Transverse colon (tissue), 4 donors: ENCODE measurements at regions not wholly inside any gene's neighbourhood (a gene's known extent, or its start where the extent isn't known, plus 50 kb on each side); places are given as distances from the start of the nearest gene placed in this dataset.

ENCODE experiments used
- DNase-seq: peaks from one replicate; pipeline ENCODE4 v3.0.0-alpha.2; 2019
- H3K27ac ChIP-seq, 4 donors: fragments of 200-600 bp; sonication (generic); 2 replicates each; pipeline ENCODE4 v1.5.1; 2016 to 2018; ENCODE audit warnings: inconsistent platforms in 4 of 4
- H3K27me3 ChIP-seq: fragments of 200-600 bp; sonication (generic); 2 replicates; pipeline ENCODE4 v1.5.1; 2017; ENCODE audit warnings: inconsistent platforms
- H3K36me3 ChIP-seq, 4 donors: fragments of 200-600 bp; sonication (generic); 2 replicates each; pipeline ENCODE4 v1.5.1; 2017 to 2019; ENCODE audit warnings: inconsistent platforms in 4 of 4
- H3K4me1 ChIP-seq, 4 donors: fragments of 200-600 bp; sonication (generic); 2 replicates each; pipeline ENCODE4 v1.5.1; 2017 to 2020; ENCODE audit warnings: inconsistent platforms in 4 of 4
- H3K4me3 ChIP-seq, 4 donors: fragments of 200-600 bp; sonication (generic); 1 replicate in 1 of 4; 2 replicates in 3 of 4; pipeline versions ENCODE4 v1.5.1 to v1.6.1; 2017 to 2019; ENCODE audit warnings: inconsistent platforms in 4 of 4
- H3K9me3 ChIP-seq, 2 donors: fragments of 200-600 bp; sonication (generic); 2 replicates each; pipeline ENCODE4 v1.5.1; 2017 to 2019; ENCODE audit warnings: inconsistent platforms in 2 of 2
- EP300 ChIP-seq: sonication (generic); formaldehyde crosslinking; IDR thresholded peaks from one replicate; pipeline ENCODE4 v1.6.1; 2017; ENCODE audit warnings: antibody characterized with exemption, low read depth
- POLR2A ChIP-seq: fragments of 450-650 bp; IDR thresholded peaks from one replicate; pipeline ENCODE4 v1.6.1; 2016; ENCODE audit warnings: antibody characterized with exemption, mild to moderate bottlenecking, moderate library complexity
- POLR2AphosphoS5 ChIP-seq, 3 donors: sonication (generic); formaldehyde crosslinking; IDR thresholded peaks; one replicate each; pipeline ENCODE4 v1.6.1; 2016; ENCODE audit warnings: antibody characterized with exemption in 3 of 3
- WGBS, 2 donors: methylation state at CpG; one replicate each; pipeline ENCODE4 v1.1.5; 2018; ENCODE audit warnings: low coverage in 1 of 2; 5-methylcytosine and 5-hydroxymethylcytosine counted together
- in situ Hi-C, 4 donors: fragments of 200-750 bp; cut with MboI; loops; one replicate each; pipeline versions ENCODE4 v1.15.0 to v1.15.1; 2017; ENCODE audit warnings: low sequenced_read_pairs in 3 of 4, low pct_ligation_motif_present in 1 of 4, low pct_unique_long_range_greater_than_20kb in 1 of 4
- intact Hi-C: fragments of 100-400 bp; cut with DNase I; formaldehyde crosslinking; loops from one replicate; pipeline ENCODE4 v1.15.1; 2023; ENCODE audit warnings: low total_unique reads
- TF ChIP-seq, protein P1 (sequence below), 5 experiments: fragments of 200-600 bp in 3 of 5; fragments of 450-650 bp in 2 of 5; sonication (generic) in 3 of 5; IDR thresholded peaks; 1 replicate in 2 of 5; 2 replicates in 3 of 5; pipeline ENCODE4 v1.5.1; 2016 to 2017; ENCODE audit warnings: antibody characterized with exemption in 5 of 5, inconsistent platforms in 3 of 5, mild to moderate bottlenecking in 2 of 5, moderate library complexity in 1 of 5

DNA sequence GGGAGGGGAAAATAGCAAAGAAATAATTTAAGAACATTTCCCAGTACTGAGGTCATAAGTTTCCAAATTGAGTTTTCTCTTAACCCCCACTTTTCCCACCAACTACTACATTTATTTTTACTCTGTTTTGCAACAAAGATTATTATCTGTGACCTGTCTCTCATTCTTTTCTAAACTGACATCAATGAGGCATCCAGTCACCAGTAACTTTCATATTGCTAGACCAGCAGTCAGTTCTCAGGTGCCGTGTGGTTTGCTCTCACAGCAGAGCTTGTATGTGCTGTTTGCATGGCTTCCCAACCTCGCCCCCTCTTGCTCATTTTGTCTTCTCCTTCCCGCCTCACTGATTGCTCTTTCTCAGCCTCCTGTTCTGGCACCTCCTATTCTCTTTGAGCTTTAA, 1091.3 kb downstream of the TBC1D22A start:
- TF ChIP-seq, protein P1, sequence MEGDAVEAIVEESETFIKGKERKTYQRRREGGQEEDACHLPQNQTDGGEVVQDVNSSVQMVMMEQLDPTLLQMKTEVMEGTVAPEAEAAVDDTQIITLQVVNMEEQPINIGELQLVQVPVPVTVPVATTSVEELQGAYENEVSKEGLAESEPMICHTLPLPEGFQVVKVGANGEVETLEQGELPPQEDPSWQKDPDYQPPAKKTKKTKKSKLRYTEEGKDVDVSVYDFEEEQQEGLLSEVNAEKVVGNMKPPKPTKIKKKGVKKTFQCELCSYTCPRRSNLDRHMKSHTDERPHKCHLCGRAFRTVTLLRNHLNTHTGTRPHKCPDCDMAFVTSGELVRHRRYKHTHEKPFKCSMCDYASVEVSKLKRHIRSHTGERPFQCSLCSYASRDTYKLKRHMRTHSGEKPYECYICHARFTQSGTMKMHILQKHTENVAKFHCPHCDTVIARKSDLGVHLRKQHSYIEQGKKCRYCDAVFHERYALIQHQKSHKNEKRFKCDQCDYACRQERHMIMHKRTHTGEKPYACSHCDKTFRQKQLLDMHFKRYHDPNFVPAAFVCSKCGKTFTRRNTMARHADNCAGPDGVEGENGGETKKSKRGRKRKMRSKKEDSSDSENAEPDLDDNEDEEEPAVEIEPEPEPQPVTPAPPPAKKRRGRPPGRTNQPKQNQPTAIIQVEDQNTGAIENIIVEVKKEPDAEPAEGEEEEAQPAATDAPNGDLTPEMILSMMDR (IDR thresholded peaks at IDR 0.05), result no peak
- no peak for TF ChIP-seq POLR2A
- TF ChIP-seq POLR2AphosphoS5 (IDR thresholded peaks at IDR 0.05), result no peak
- TF ChIP-seq EP300, result no peak

DNA sequence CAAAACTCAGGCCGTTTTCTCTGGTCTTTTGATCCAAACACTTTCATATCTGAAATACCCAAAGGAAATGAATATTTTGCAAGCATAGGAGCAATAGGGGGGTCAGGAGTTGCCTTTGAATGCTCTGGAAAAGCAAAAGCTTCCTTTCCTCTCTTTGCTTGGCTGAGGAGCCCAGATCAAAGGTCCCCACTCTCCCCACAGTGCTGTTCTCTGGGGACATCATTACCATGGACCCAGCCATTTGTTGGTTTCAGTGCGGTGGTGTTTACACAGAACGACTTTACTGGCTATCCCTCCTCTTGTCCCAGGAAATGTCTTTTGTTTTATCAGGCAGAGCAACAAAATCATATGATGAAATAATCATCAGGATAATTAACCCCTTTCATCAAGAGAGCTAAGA, 1089.1 kb downstream of the TBC1D22A start:
- 20 to 23% methylated on average over 1 to 3 of the region's 3 CpGs for WGBS, 2 donors
- TF ChIP-seq POLR2AphosphoS5 (IDR thresholded peaks at IDR 0.05) (no peak), POLR2A (no peak), EP300 (no peak)
- TF ChIP-seq, protein P1 (IDR thresholded peaks at IDR 0.05), result no peak
- Histone ChIP-seq H3K27me3 (no peaks in the 10 kb centered on the region), H3K4me1 (no peaks in the 10 kb centered on the region), H3K4me3 (no peak overlapping the region), H3K27ac (no peak overlapping the region), H3K9me3 (no peaks in the 10 kb centered on the region), H3K36me3 (no peaks in the 10 kb centered on the region)
- in situ Hi-C loops, result no loop called here
- intact Hi-C loops, result no loop called here
- DNase-seq, result no peak

More for the DNA sequence above, 1091.3 kb downstream of the TBC1D22A start:
- Histone ChIP-seq H3K9me3 (no peaks in the 10 kb centered on the region), H3K4me3 (no peak overlapping the region), H3K36me3 (no peaks in the 10 kb centered on the region), H3K4me1 (no peaks in the 10 kb centered on the region), H3K27me3 (no peaks in the 10 kb centered on the region), H3K27ac (no peak overlapping the region)
- WGBS, 2 donors, result 64 to 72% methylated on average over 3 of the region's 3 CpGs
- in situ Hi-C loops, result no loop called here
- no peak for DNase-seq
- intact Hi-C loops, result no loop called here

DNA sequence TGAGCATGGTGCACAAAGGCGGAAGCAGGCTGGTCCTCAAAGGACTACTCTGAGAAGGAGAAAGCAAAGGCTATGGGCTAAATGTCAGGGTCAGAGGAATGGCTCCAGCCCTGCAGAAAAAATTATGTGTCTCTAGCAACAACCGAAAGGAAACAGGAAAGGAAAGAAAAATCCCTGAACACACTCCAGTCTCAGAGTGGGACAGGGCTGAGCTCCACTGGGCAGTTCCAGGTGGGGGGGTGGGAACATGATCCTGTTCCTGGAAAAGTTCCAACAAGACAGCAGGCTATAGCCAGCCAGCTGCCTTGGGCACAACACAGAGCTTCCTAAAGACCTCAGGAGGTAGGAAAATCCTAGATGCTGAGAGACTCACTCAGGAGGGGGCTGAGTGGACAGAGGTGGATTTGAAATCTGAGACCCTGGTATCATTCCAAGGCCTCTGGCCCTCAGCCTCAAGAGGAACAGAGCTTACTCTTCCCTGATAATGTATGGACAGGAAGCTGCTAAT, 1088.2 kb downstream of the TBC1D22A start:
- H3K27ac ChIP-seq, result no peak overlapping the region
- no peaks in the 10 kb centered on the region for H3K9me3 ChIP-seq
- no peak overlapping the region for H3K4me3 ChIP-seq
- intact Hi-C loops (no loop called here), in situ Hi-C loops (no loop called here)
- TF ChIP-seq EP300 (no peak), POLR2AphosphoS5 (IDR thresholded peaks at IDR 0.05) (no peak), POLR2A (no peak)
- TF ChIP-seq, protein P1 (IDR thresholded peaks at IDR 0.05), result no peak
- DNase-seq, result no peak
- no peaks in the 10 kb centered on the region for H3K4me1 ChIP-seq
- H3K36me3 ChIP-seq, result no peaks in the 10 kb centered on the region
- 44 to 73% methylated on average over 1 to 2 of the region's 2 CpGs for WGBS, 2 donors
- no peaks in the 10 kb centered on the region for H3K27me3 ChIP-seq

DNA sequence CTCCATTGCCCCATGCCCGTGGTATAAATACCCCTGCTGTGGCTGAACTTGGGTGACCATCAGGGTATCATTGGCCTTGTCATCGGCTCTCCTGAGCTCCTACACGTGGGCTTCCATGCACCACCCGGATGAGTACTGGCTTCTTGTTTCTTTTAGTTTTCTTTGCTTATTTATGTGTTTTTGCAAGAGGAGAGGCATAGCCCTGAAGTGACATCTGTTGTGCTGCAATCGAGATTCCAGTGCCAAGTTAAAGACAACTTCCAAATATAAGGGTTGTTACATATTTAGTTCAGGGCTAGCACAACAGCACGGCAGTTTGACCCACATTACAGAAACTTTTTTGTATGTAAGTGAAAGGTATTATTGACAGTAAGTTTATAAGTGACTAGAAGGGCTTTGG, 1087.1 kb downstream of the TBC1D22A start:
- WGBS, 2 donors, result 47 to 56% methylated on average over 3 to 6 of the region's 6 CpGs
- TF ChIP-seq EP300 (no peak), POLR2AphosphoS5 (IDR thresholded peaks at IDR 0.05) (no peak), POLR2A (no peak)
- TF ChIP-seq, protein P1 (IDR thresholded peaks at IDR 0.05), result no peak
- no peak overlapping the region for H3K4me3 ChIP-seq
- H3K27me3 ChIP-seq, result no peaks in the 10 kb centered on the region
- in situ Hi-C loops, result no loop called here
- H3K9me3 ChIP-seq, result no peaks in the 10 kb centered on the region
- no peaks in the 10 kb centered on the region for H3K36me3 ChIP-seq
- DNase-seq, result no peak
- no peak overlapping the region for H3K27ac ChIP-seq
- intact Hi-C loops, result no loop called here
- no peaks in the 10 kb centered on the region for H3K4me1 ChIP-seq
